ENCODE measurements at regions not wholly inside any gene's neighbourhood (a gene's known extent, or its start where the extent isn't known, plus 50 kb on each side); places are given as distances from the start of the nearest gene placed in this dataset.
"Not testable (repeated sequence)": the region's sequence is repeated elsewhere in the genome, so short reads cannot be mapped to it uniquely, and the experiment has no call there.

DNA sequence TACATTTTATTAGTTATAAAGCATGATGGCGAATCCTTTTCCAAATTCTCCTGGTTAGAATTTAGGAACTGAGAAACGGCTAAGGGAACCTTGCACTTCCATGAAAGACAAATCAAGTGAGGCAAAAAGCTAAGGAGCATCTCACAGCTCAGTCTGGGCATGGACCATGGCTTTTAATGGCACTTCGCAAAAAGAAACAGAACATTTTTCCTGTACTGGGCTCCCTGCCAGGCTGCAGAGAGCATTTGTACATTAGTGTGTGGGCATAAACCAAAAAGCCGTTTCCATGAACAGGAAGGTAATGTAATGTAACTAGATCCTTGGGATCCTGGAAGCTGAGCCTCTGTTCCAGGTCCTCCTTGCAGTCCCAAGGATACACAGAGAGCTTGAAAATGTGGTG lies 354.2 kb downstream of the MRPS30 start:
- FAIRE-seq (no peak), DNase-seq (ENCODE audit: insufficient read length) (no peak)
- no peak for TF ChIP-seq TAF1 (IDR thresholded peaks at IDR 0.05; ENCODE audit: borderline replicate concordance, low read depth, low read length)
- TF ChIP-seq POLR2AphosphoS5 (IDR thresholded peaks at IDR 0.05; ENCODE audit: low read depth, low read length): no peak
- TF ChIP-seq POLR2A (IDR thresholded peaks at IDR 0.05; ENCODE audit: low read depth, low read length): no peak

DNA sequence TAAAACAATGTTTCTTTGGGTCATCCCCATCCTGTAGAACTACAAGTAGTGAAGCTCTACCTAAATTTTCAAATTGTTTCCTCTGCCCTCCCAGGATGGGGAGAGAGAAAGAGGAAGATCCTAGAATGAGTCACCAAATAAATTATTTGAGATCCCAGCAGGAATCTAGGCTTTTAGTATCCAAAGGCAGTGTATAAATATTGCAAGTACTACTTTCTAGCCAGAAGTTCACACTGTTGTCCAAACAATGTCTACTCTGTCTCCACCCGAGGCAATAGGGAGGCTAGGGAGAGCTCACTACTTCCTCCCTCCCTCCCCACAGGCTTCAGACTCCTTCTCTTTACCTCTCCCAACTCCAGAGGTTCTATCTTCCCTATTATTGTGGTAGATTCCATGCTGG lies 362.8 kb downstream of the MRPS30 start:
- TF ChIP-seq POLR2AphosphoS5 (IDR thresholded peaks at IDR 0.05; ENCODE audit: low read depth, low read length) (no peak), TAF1 (IDR thresholded peaks at IDR 0.05; ENCODE audit: borderline replicate concordance, low read depth, low read length) (no peak), POLR2A (IDR thresholded peaks at IDR 0.05; ENCODE audit: low read depth, low read length) (no peak)
- FAIRE-seq (no peak), DNase-seq (ENCODE audit: insufficient read length) (no peak)

DNA sequence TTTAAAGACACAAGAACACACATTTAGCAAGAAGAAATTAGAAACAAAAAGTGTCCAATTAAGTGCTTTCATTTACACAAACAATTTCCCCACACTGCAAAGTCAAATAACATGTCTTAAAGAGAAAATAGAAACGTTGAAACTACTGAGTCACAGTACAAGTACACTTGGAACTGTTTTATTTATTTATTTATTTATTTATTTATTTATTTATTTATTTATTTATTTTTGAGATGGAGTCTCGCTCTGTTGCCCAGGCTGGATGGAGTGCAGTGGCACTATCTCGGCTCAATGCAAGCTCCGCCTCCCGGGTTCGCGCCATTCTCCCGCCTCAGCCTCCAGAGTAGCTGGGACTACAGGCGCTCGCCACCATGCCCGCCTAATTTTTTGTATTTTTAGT lies 363.9 kb downstream of the MRPS30 start:
- FAIRE-seq; DNase-seq (ENCODE audit: insufficient read length): not testable (repeated sequence)

DNA sequence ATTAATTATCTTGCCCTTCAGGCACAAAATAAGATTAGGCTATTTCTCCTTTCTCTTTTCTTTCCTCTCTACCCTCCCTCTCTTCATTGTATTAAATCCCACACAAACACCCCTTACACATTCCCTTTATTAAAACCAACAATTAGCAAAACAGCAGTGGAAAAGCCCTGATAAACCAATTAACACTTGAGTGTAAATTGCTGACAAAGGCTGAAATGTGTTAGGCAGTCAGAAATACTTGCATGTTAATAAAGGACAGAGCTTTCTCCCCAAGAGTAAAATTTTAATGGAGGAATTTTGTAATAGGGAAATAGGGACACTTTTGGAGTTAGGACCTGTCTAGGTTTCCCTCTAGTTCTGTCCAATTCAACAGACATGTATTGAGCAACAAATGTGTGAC lies 370.9 kb downstream of the MRPS30 start:
- no peak for TF ChIP-seq TAF1 (IDR thresholded peaks at IDR 0.05; ENCODE audit: borderline replicate concordance, low read depth, low read length)
- no peak for TF ChIP-seq POLR2AphosphoS5 (IDR thresholded peaks at IDR 0.05; ENCODE audit: low read depth, low read length)
- TF ChIP-seq POLR2A (IDR thresholded peaks at IDR 0.05; ENCODE audit: low read depth, low read length): no peak
- FAIRE-seq (no peak), DNase-seq (ENCODE audit: insufficient read length) (no peak)

DNA sequence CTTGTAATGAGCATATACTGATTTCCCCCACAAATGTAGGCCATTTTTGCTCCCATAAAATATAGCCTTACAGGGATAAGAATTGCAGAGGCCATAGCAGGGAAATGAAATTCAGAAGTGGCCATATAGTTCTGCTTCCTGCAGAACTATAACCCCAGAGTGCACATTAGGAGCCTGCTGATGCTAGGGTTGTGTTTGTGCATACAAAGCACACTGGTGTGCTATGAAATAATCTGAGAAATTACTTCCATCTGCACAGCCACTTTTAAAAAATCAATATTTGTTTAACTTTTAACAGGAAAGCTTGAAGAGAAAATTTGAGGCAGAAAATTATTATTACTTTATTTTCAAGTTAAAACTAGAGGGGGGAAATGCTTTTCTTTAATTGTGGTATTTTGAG lies 380.3 kb downstream of the MRPS30 start:
- TF ChIP-seq POLR2AphosphoS5 (IDR thresholded peaks at IDR 0.05; ENCODE audit: low read depth, low read length): no peak
- no peak for FAIRE-seq
- DNase-seq (ENCODE audit: insufficient read length): no peak

DNA sequence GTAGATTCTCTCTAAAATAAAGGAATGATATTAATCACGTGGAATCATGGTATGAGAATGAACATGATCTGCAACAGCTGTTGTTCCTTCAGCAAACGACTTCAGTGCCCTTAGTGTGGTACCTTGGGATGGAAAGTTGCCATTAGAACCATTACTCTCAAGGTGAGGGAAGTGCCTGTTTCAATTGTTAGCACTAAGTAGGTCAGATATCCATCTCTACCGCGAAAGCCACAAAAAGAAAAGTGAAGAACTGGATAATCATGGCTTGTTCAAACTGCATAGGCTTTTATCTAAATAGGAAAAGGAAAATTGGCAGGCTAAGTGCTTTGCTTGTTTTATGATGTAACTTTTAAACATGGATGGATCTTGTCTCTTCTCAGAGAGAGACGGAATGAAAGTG lies 380.7 kb downstream of the MRPS30 start:
- TF ChIP-seq TAF1 (IDR thresholded peaks at IDR 0.05; ENCODE audit: borderline replicate concordance, low read depth, low read length) (no peak), POLR2A (IDR thresholded peaks at IDR 0.05; ENCODE audit: low read depth, low read length) (no peak), POLR2AphosphoS5 (IDR thresholded peaks at IDR 0.05; ENCODE audit: low read depth, low read length) (no peak)
- DNase-seq (ENCODE audit: insufficient read length) (no peak), FAIRE-seq (no peak)

DNA sequence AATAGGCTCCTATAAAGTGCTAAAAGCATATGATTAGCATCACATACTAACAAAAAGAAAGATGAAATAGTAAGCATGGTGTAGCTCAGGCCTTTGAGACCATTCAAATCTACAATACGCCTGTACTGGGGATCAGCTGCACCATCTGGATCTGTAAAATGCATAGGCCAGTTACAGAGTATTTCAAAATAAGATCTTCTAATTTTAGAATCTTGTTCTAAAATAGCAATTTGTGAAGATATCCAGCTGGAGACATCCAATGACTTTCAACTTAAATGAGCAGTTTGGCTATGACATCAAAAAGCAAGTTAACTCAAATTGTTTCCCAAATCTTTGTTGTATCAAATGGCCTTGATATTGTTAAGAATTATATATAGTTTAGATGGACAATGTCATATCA lies 386.3 kb downstream of the MRPS30 start:
- FAIRE-seq: no peak
- DNase-seq (ENCODE audit: insufficient read length): no peak
- TF ChIP-seq POLR2AphosphoS5 (IDR thresholded peaks at IDR 0.05; ENCODE audit: low read depth, low read length) (no peak), POLR2A (IDR thresholded peaks at IDR 0.05; ENCODE audit: low read depth, low read length) (no peak), TAF1 (IDR thresholded peaks at IDR 0.05; ENCODE audit: borderline replicate concordance, low read depth, low read length) (no peak)
